Epidermal melanocyte (primary cell): ENCODE measurements at regions not wholly inside any gene's neighbourhood (a gene's known extent, or its start where the extent isn't known, plus 50 kb on each side); places are given as distances from the start of the nearest gene placed in this dataset.
"Not testable (repeated sequence)": the region's sequence is repeated elsewhere in the genome, so short reads cannot be mapped to it uniquely, and the experiment has no call there.

Source experiments
- DNase-seq: peaks from one replicate; pipeline ENCODE4 v3.0.0; 2011; ENCODE audit warnings: low spot score; ENCODE audit not compliant: insufficient read length

GRCh38 chr9:110114086-110114858, 93.7 kb downstream of the C9orf152 start:
- DNase-seq = no peak

- no peak for DNase-seq
These were observed 93.1 kb downstream of the C9orf152 start for GRCh38 chr9:110114859-110115201.

GRCh38 chr9:110115341-110115820, 92.6 kb downstream of the C9orf152 start:
- no peak for DNase-seq

GRCh38 chr9:110115826-110116542, 92.0 kb downstream of the C9orf152 start:
- DNase-seq = no peak

- no peak for DNase-seq
These were observed 91.4 kb downstream of the C9orf152 start for GRCh38 chr9:110116543-110116885.

- no peak for DNase-seq
These were observed 86.8 kb downstream of the C9orf152 start for GRCh38 chr9:110121170-110121569.

GRCh38 chr9:110123341-110124095, 84.4 kb downstream of the C9orf152 start:
- DNase-seq = no peak

- no peak for DNase-seq
These were observed 83.5 kb downstream of the C9orf152 start for GRCh38 chr9:110124439-110124838.

GRCh38 chr9:110125207-110125751, 82.7 kb downstream of the C9orf152 start:
- DNase-seq = peak; percentile 40

GRCh38 chr9:110125763-110126351, 82.1 kb downstream of the C9orf152 start:
- no peak for DNase-seq

- no peak for DNase-seq
These were observed 81.4 kb downstream of the C9orf152 start for GRCh38 chr9:110126499-110126941.

- DNase-seq = no peak
These were observed 80.7 kb downstream of the C9orf152 start for GRCh38 chr9:110126986-110127864.

- no peak for DNase-seq
These were observed 79.2 kb downstream of the C9orf152 start for GRCh38 chr9:110128664-110129329.

- DNase-seq = no peak
These were observed 78.5 kb downstream of the C9orf152 start for GRCh38 chr9:110129425-110129824.

GRCh38 chr9:110130211-110130610, 77.7 kb downstream of the C9orf152 start:
- DNase-seq = no peak

- DNase-seq = no peak
These were observed 77.1 kb downstream of the C9orf152 start for GRCh38 chr9:110130791-110131416.

- no peak for DNase-seq
These were observed 76.5 kb downstream of the C9orf152 start for GRCh38 chr9:110131499-110131898.

GRCh38 chr9:110132531-110132930, 75.4 kb downstream of the C9orf152 start:
- DNase-seq = not testable (repeated sequence)

- no peak for DNase-seq
These were observed 74.9 kb downstream of the C9orf152 start for GRCh38 chr9:110133059-110133458.
